Inferior parietal cortex (tissue), 1 donor: ENCODE measurements at regions not wholly inside any gene's neighbourhood (a gene's known extent, or its start where the extent isn't known, plus 50 kb on each side); places are given as distances from the start of the nearest gene placed in this dataset.

Source experiments
- DNase-seq: peaks from one replicate; pipeline ENCODE4 v3.0.0-alpha.2; 2016; ENCODE audit errors: extremely low spot score

GRCh38 chr1:34655875-34656240 lies 99.0 kb upstream of the GJB5 start:
- DNase-seq, result no peak

GRCh38 chr1:34656299-34656698 lies 98.5 kb upstream of the GJB5 start:
- DNase-seq, result no peak

- no peak for DNase-seq
These were observed 98.1 kb upstream of the GJB5 start for GRCh38 chr1:34656731-34657130.

GRCh38 chr1:34657266-34657665 lies 97.6 kb upstream of the GJB5 start:
- DNase-seq, result no peak

- no peak for DNase-seq
These were observed 97.0 kb upstream of the GJB5 start for GRCh38 chr1:34657849-34658248.

GRCh38 chr1:34663031-34663430 lies 91.8 kb upstream of the GJB5 start:
- DNase-seq, result no peak

- no peak for DNase-seq
These were observed 86.8 kb upstream of the GJB5 start for GRCh38 chr1:34668063-34668462.

GRCh38 chr1:34670982-34671381 lies 83.9 kb upstream of the GJB5 start:
- no peak for DNase-seq

- no peak for DNase-seq
These were observed 83.0 kb upstream of the GJB5 start for GRCh38 chr1:34671887-34672286.

- DNase-seq, result peak; percentile 82
These were observed 73.1 kb upstream of the GJB5 start for GRCh38 chr1:34681480-34682451.

- no peak for DNase-seq
These were observed 72.2 kb upstream of the GJB5 start for GRCh38 chr1:34682452-34683223.

GRCh38 chr1:34683616-34684015 lies 71.2 kb upstream of the GJB5 start:
- no peak for DNase-seq

GRCh38 chr1:34684266-34684665 lies 70.6 kb upstream of the GJB5 start:
- peak; percentile 55 for DNase-seq

- DNase-seq, result no peak
These were observed 69.6 kb upstream of the GJB5 start for GRCh38 chr1:34685225-34685624.

GRCh38 chr1:34686531-34686930 lies 68.3 kb upstream of the GJB5 start:
- DNase-seq, result no peak

- DNase-seq, result no peak
These were observed 66.7 kb upstream of the GJB5 start for GRCh38 chr1:34688006-34688741.

GRCh38 chr1:34690269-34690668 lies 64.6 kb upstream of the GJB5 start:
- DNase-seq, result no peak

- no peak for DNase-seq
These were observed 61.8 kb upstream of the GJB5 start for GRCh38 chr1:34693081-34693480.

- DNase-seq, result no peak
These were observed 60.5 kb upstream of the GJB5 start for GRCh38 chr1:34694383-34694782.

GRCh38 chr1:34695580-34695979 lies 59.3 kb upstream of the GJB5 start:
- DNase-seq, result no peak

GRCh38 chr1:34696230-34696629 lies 58.6 kb upstream of the GJB5 start:
- no peak for DNase-seq

- no peak for DNase-seq
These were observed 57.9 kb upstream of the GJB5 start for GRCh38 chr1:34696981-34697380.
